ENCODE measurements at regions not wholly inside any gene's neighbourhood (a gene's known extent, or its start where the extent isn't known, plus 50 kb on each side); places are given as distances from the start of the nearest gene placed in this dataset.

GRCh38 chr11:97740801-97741151 is 1280.0 kb upstream of the CNTN5 start:
- no peak for TF ChIP-seq CTCF (IDR thresholded peaks at IDR 0.05)
- no peak for TF ChIP-seq POLR2A (IDR thresholded peaks at IDR 0.05)
- no peak for DNase-seq
- Histone ChIP-seq H3K4me3 (no peak overlapping the region), H3K4me1 (no peaks in the 10 kb centered on the region), H3K9me3 (no peaks in the 10 kb centered on the region), H3K36me3 (no peaks in the 10 kb centered on the region), H3K27ac (no peak overlapping the region), H3K27me3 (no peaks in the 10 kb centered on the region)

DNA sequence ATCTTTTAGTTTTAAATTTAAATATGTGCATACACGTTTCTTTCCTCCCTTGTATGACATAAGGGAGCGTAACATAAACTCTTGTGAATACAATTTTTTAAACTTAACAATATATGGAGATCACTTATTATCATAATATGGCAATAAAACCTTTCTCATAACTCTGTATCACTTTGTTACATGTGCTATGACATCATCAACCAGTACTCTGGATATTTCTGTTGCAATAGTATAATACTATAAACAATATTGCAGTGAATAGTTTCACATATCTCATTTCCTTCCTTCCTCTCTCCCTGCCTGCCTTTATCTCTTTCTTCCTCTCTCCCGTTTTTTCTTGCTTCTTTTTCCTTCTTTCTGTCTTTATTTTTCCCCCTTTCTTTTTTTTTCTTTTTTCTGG is 1278.0 kb upstream of the CNTN5 start:
- no peak overlapping the region for H3K4me3 ChIP-seq
- TF ChIP-seq CTCF (IDR thresholded peaks at IDR 0.05): no peak
- no peak for TF ChIP-seq POLR2A (IDR thresholded peaks at IDR 0.05)
- no peaks in the 10 kb centered on the region for H3K36me3 ChIP-seq
- no peaks in the 10 kb centered on the region for H3K27me3 ChIP-seq
- no peak for DNase-seq
- no peaks in the 10 kb centered on the region for H3K9me3 ChIP-seq
- H3K4me1 ChIP-seq: no peaks in the 10 kb centered on the region
- H3K27ac ChIP-seq: no peak overlapping the region

GRCh38 chr11:97743205-97743742 is 1277.5 kb upstream of the CNTN5 start:
- no peak for DNase-seq
- no peak overlapping the region for H3K4me3 ChIP-seq
- no peak for TF ChIP-seq CTCF (IDR thresholded peaks at IDR 0.05)
- TF ChIP-seq POLR2A (IDR thresholded peaks at IDR 0.05): no peak
- no peak overlapping the region for H3K27ac ChIP-seq
- no peaks in the 10 kb centered on the region for H3K9me3 ChIP-seq
- no peaks in the 10 kb centered on the region for H3K27me3 ChIP-seq
- no peaks in the 10 kb centered on the region for H3K4me1 ChIP-seq
- no peaks in the 10 kb centered on the region for H3K36me3 ChIP-seq

DNA sequence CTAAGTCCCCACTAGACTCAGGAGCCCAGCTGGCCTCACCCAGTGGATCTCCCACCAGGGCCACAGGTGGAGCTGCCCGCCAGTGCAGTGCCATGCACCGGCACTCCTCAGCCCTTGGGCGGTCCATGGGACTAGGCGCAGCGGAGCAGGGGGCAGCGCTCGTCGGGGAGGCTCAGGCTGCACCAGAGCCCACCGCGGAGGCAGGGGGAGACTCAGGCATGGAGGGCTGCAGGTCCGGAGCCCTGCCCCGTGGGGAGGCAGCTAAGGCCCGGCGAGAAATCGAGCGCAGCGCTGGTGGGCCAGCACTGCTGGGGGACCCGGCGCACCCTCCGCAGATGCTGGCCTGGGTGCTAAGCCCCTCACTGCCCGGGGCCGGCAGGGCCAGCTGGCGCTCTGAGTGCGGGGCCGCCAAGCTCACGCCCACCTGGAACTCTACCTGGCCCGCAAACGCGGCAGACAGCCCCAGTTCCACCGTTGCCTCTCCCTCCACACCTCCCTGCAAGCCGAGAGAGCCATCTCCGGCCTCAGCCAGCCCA is 1275.2 kb upstream of the CNTN5 start:
- Histone ChIP-seq H3K27me3 (no peaks in the 10 kb centered on the region), H3K36me3 (no peaks in the 10 kb centered on the region), H3K4me3 (no peak overlapping the region), H3K4me1 (no peaks in the 10 kb centered on the region), H3K9me3 (no peaks in the 10 kb centered on the region), H3K27ac (no peak overlapping the region)
- no peak for TF ChIP-seq POLR2A (IDR thresholded peaks at IDR 0.05)
- no peak for TF ChIP-seq CTCF (IDR thresholded peaks at IDR 0.05)
- no peak for DNase-seq

DNA sequence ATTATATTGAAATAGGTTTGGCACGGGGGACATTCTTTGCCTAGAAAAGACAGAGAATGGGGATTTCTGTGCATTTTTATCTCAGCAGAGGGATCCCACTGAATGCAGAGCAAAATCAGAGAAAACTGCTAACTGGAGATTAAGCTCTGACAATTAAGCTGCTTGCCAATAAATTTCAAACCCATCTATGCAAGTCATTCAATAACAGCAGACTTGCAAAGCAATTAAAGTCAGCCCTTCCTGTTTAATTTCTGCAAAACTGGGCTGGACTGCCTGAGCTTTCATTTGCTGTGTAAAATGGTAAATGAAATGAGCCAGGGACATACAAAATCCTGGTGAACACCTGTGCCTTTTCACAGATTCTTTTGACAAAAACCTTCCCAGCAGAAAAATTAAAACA is 1273.9 kb upstream of the CNTN5 start:
- Histone ChIP-seq H3K9me3 (no peaks in the 10 kb centered on the region), H3K27ac (no peak overlapping the region), H3K27me3 (no peaks in the 10 kb centered on the region), H3K4me3 (no peak overlapping the region), H3K4me1 (no peaks in the 10 kb centered on the region), H3K36me3 (no peaks in the 10 kb centered on the region)
- no peak for TF ChIP-seq CTCF (IDR thresholded peaks at IDR 0.05)
- no peak for TF ChIP-seq POLR2A (IDR thresholded peaks at IDR 0.05)
- DNase-seq: no peak

GRCh38 chr11:97751405-97751804 is 1269.3 kb upstream of the CNTN5 start:
- Histone ChIP-seq H3K27ac (no peak overlapping the region), H3K9me3 (no peaks in the 10 kb centered on the region), H3K4me3 (no peak overlapping the region), H3K27me3 (no peaks in the 10 kb centered on the region), H3K36me3 (no peaks in the 10 kb centered on the region), H3K4me1 (no peaks in the 10 kb centered on the region)
- no peak for DNase-seq
- TF ChIP-seq POLR2A (IDR thresholded peaks at IDR 0.05): no peak
- no peak for TF ChIP-seq CTCF (IDR thresholded peaks at IDR 0.05)

Measured in Peyer's patch (tissue), 4 donors.